ENCODE measurements at regions not wholly inside any gene's neighbourhood (a gene's known extent, or its start where the extent isn't known, plus 50 kb on each side); places are given as distances from the start of the nearest gene placed in this dataset.
A peak's percentile ranks its signal among the peaks of the same experiment; 100 is the strongest.
"Not testable (repeated sequence)": the region's sequence is repeated elsewhere in the genome, so short reads cannot be mapped to it uniquely, and the experiment has no call there.

GRCh38 chr10:118827053-118827452, 72.3 kb upstream of the CACUL1 start:
- H3K36me3 Mint-ChIP-seq (ENCODE audit: unreplicated experiment), result no peaks in the 10 kb centered on the region
- no peak for DNase-seq

GRCh38 chr10:118827466-118828155, 72.8 kb upstream of the CACUL1 start:
- Mint-ChIP-seq H3K36me3 (ENCODE audit: unreplicated experiment) (no peaks in the 10 kb centered on the region), H3K27me3 (ENCODE audit: unreplicated experiment) (peaks cover 7% of the 10 kb centered on the region), H3K27ac (ENCODE audit: unreplicated experiment) (no peak overlapping the region), H3K4me3 (ENCODE audit: unreplicated experiment) (no peak overlapping the region), H3K9me3 (ENCODE audit: unreplicated experiment) (peaks cover 5% of the 10 kb centered on the region), H3K4me1 (ENCODE audit: low read depth, unreplicated experiment) (peaks cover 7% of the 10 kb centered on the region)
- no peak for DNase-seq
- peak; percentile 41 for TF ChIP-seq CTCF (IDR thresholded peaks at IDR 0.05; ENCODE audit: partially characterized antibody, unreplicated experiment)

More at GRCh38 chr10:118827053-118827452, 72.3 kb upstream of the CACUL1 start:
- no peak for TF ChIP-seq CTCF (IDR thresholded peaks at IDR 0.05; ENCODE audit: partially characterized antibody, unreplicated experiment)
- Mint-ChIP-seq H3K4me1 (ENCODE audit: low read depth, unreplicated experiment) (peaks cover 2% of the 10 kb centered on the region), H3K9me3 (ENCODE audit: unreplicated experiment) (peaks cover 5% of the 10 kb centered on the region), H3K27ac (ENCODE audit: unreplicated experiment) (no peak overlapping the region), H3K4me3 (ENCODE audit: unreplicated experiment) (no peak overlapping the region), H3K27me3 (ENCODE audit: unreplicated experiment) (peaks cover 7% of the 10 kb centered on the region)

GRCh38 chr10:118832241-118832651, 77.5 kb upstream of the CACUL1 start:
- Mint-ChIP-seq H3K27ac (ENCODE audit: unreplicated experiment) (no peak overlapping the region), H3K4me3 (ENCODE audit: unreplicated experiment) (no peak overlapping the region), H3K27me3 (ENCODE audit: unreplicated experiment) (peaks cover 7% of the 10 kb centered on the region), H3K4me1 (ENCODE audit: low read depth, unreplicated experiment) (peaks cover 7% of the 10 kb centered on the region), H3K36me3 (ENCODE audit: unreplicated experiment) (no peaks in the 10 kb centered on the region), H3K9me3 (ENCODE audit: unreplicated experiment) (no peaks in the 10 kb centered on the region)
- no peak for DNase-seq
- TF ChIP-seq CTCF (IDR thresholded peaks at IDR 0.05; ENCODE audit: partially characterized antibody, unreplicated experiment), result no peak

GRCh38 chr10:118834370-118834769, 79.6 kb upstream of the CACUL1 start:
- not testable (repeated sequence) for DNase-seq; H3K4me3 Mint-ChIP-seq (ENCODE audit: unreplicated experiment); H3K4me1 Mint-ChIP-seq (ENCODE audit: low read depth, unreplicated experiment); H3K9me3 Mint-ChIP-seq (ENCODE audit: unreplicated experiment); H3K27me3 Mint-ChIP-seq (ENCODE audit: unreplicated experiment); H3K27ac Mint-ChIP-seq (ENCODE audit: unreplicated experiment)
- peaks cover 15% of the 10 kb centered on the region for H3K36me3 Mint-ChIP-seq (ENCODE audit: unreplicated experiment)

- no peak for TF ChIP-seq CTCF (IDR thresholded peaks at IDR 0.05; ENCODE audit: partially characterized antibody, unreplicated experiment)
- no peak for DNase-seq
- H3K9me3 Mint-ChIP-seq (ENCODE audit: unreplicated experiment), result no peaks in the 10 kb centered on the region
- no peak overlapping the region for H3K4me3 Mint-ChIP-seq (ENCODE audit: unreplicated experiment)
- H3K4me1 Mint-ChIP-seq (ENCODE audit: low read depth, unreplicated experiment), result peaks cover 7% of the 10 kb centered on the region
- peaks cover 15% of the 10 kb centered on the region for H3K36me3 Mint-ChIP-seq (ENCODE audit: unreplicated experiment)
- H3K27ac Mint-ChIP-seq (ENCODE audit: unreplicated experiment), result no peak overlapping the region
- no peaks in the 10 kb centered on the region for H3K27me3 Mint-ChIP-seq (ENCODE audit: unreplicated experiment)
Measured at GRCh38 chr10:118835682-118836326, 81.0 kb upstream of the CACUL1 start.

Measured in glutamatergic neuron (in vitro differentiated cells).